ENCODE measurements at regions not wholly inside any gene's neighbourhood (a gene's known extent, or its start where the extent isn't known, plus 50 kb on each side); places are given as distances from the start of the nearest gene placed in this dataset.

DNA sequence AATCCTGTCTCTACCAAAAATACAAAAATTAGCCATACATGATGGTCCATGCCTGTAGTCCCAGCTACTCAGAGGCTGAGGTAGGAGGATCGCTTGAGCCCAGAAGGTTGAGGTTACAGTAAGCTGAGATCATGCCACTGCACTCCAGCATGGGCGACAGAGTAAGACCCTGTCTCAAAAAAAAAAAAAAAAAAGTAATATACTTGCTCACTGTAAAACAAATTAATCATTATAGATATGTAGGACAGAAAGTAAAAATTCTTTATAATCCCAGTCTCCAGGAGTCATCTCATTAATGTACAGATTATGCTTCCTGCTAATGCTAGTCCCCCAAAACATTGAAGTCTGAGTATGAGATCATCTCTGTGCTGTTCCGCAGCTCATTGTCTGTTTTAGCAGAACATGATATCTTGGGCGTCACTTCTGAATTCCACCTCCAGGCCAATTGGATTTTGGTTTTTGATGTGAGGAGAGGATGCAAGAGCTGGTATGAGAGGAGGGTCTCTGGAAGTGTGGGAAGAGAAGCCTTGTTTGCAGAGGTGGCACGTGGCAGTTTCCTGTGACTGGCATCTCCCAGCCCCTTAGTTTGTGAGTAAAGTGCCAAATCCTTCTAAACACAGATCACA is 75.4 kb upstream of the NPAS1 start:
- TF ChIP-seq CTCF (IDR thresholded peaks at IDR 0.05): no peak
- no peak for TF ChIP-seq POLR2A (IDR thresholded peaks at IDR 0.05)
